SK-N-SH treated with all-trans-retinoic acid at 6 μM for 48 hours (cell line): ENCODE measurements at regions not wholly inside any gene's neighbourhood (a gene's known extent, or its start where the extent isn't known, plus 50 kb on each side); places are given as distances from the start of the nearest gene placed in this dataset.

Experiments
- BACH2 ChIP-seq: fragments of 250-450 bp; sonication (Bioruptor Pico); IDR thresholded peaks from 2 replicates; pipeline ENCODE4 v1.9.0; 2021; ENCODE audit warnings: mild to moderate bottlenecking, borderline replicate concordance
- CREB5 ChIP-seq: fragments of 250-450 bp; sonication (Bioruptor Pico); IDR thresholded peaks from 2 replicates; pipeline ENCODE4 v1.5.1; 2020; ENCODE audit warnings: low read depth, mild to moderate bottlenecking, moderate library complexity
- CSDC2 ChIP-seq: fragments of 250-450 bp; sonication (Bioruptor Pico); IDR thresholded peaks from 2 replicates; pipeline ENCODE4 v1.5.0; 2020; ENCODE audit warnings: mild to moderate bottlenecking, moderate library complexity
- ISL1 ChIP-seq: fragments of 250-450 bp; sonication (Bioruptor Pico); IDR thresholded peaks from 2 replicates; pipeline ENCODE4 v2.1.2; 2022; ENCODE audit warnings: mild to moderate bottlenecking, moderate library complexity
- OSR1 ChIP-seq: fragments of 250-450 bp; sonication (Bioruptor Pico); IDR thresholded peaks from 2 replicates; pipeline ENCODE4 v1.8.0; 2022; ENCODE audit warnings: moderate library complexity, mild to moderate bottlenecking, inconsistent platforms
- PATZ1 ChIP-seq: fragments of 250-450 bp; sonication (Bioruptor Pico); IDR thresholded peaks from 2 replicates; pipeline ENCODE4 v1.8.0; 2020; ENCODE audit warnings: mild to moderate bottlenecking, moderate library complexity, borderline replicate concordance
- PPARA ChIP-seq: fragments of 250-450 bp; sonication (Bioruptor Pico); IDR thresholded peaks from 2 replicates; pipeline ENCODE4 v1.5.0; 2020; ENCODE audit warnings: mild to moderate bottlenecking, borderline replicate concordance
- RARB ChIP-seq: fragments of 250-450 bp; sonication (Bioruptor Pico); IDR thresholded peaks from 2 replicates; pipeline ENCODE4 v1.8.0; 2021; ENCODE audit warnings: mild to moderate bottlenecking, moderate library complexity
- TSHZ2 ChIP-seq: fragments of 250-450 bp; sonication (Bioruptor Pico); IDR thresholded peaks from 2 replicates; pipeline ENCODE4 v1.5.0; 2020; ENCODE audit warnings: mild to moderate bottlenecking, moderate library complexity
- ZFP3 ChIP-seq: fragments of 250-450 bp; sonication (Bioruptor Pico); IDR thresholded peaks from 2 replicates; pipeline ENCODE4 v1.5.0; 2020; ENCODE audit warnings: mild to moderate bottlenecking, moderate library complexity
- ZFP30 ChIP-seq: fragments of 450-650 bp; formaldehyde crosslinking; IDR thresholded peaks from 2 replicates; pipeline ENCODE4 v1.5.0; 2022; ENCODE audit warnings: mild to moderate bottlenecking, moderate library complexity
- ZNF70 ChIP-seq: fragments of 450-650 bp; formaldehyde crosslinking; IDR thresholded peaks from 2 replicates; pipeline ENCODE4 v1.5.0; 2020; ENCODE audit warnings: mild to moderate bottlenecking, moderate library complexity
- ZNF8 ChIP-seq: fragments of 450-650 bp; formaldehyde crosslinking; IDR thresholded peaks from 2 replicates; pipeline ENCODE4 v1.5.0; 2020; ENCODE audit warnings: mild to moderate bottlenecking, moderate library complexity

- no peak for TF ChIP-seq PATZ1
- no peak for TF ChIP-seq ZFP3 (CRISPR knock-in tag)
- TF ChIP-seq CREB5 (CRISPR knock-in tag): no peak
- TF ChIP-seq ZFP30 (CRISPR knock-in tag): no peak
- no peak for TF ChIP-seq RARB (CRISPR knock-in tag)
- TF ChIP-seq ZNF70: no peak
- TF ChIP-seq BACH2 (CRISPR knock-in tag): no peak
- TF ChIP-seq CSDC2: no peak
- TF ChIP-seq ISL1: no peak
- TF ChIP-seq ZNF8 (CRISPR knock-in tag): no peak
- no peak for TF ChIP-seq TSHZ2
- TF ChIP-seq OSR1: no peak
- TF ChIP-seq PPARA (CRISPR knock-in tag): no peak
Observed at GRCh38 chr13:74452881-74453280, 318.7 kb upstream of the KLF12 start.
